Caco-2 (cell line): ENCODE measurements at regions not wholly inside any gene's neighbourhood (a gene's known extent, or its start where the extent isn't known, plus 50 kb on each side); places are given as distances from the start of the nearest gene placed in this dataset.

ENCODE experiments used
- BruUV-seq: library from RNA; stranded (reverse); fragments of 400-500 nt; replicated peaks from 2 replicates; lab custom pipeline; 2021; lab: Mats Ljungman, UMichigan
- CTCF ChIA-PET: fragments of 300-600 bp; sonication (Branson Sonifier 250); formaldehyde crosslinking; loops from one replicate; lab custom pipeline; 2022; ENCODE audit warnings: antibody characterized with exemption; lab: Charles Lee
- POLR2A ChIA-PET: fragments of 300-600 bp; sonication (Branson Sonifier 250); formaldehyde crosslinking; loops from one replicate; lab custom pipeline; 2022; ENCODE audit warnings: antibody characterized with exemption; lab: Charles Lee
- DNase-seq, 2 experiments: peaks; one replicate each; pipeline versions ENCODE4 v3.0.0 to v3.0.0-alpha.2; 2020 to 2022
- H3K27me3 ChIP-seq: replicated peaks from 2 replicates; pipeline ENCODE4 v1.6.0; 2011; ENCODE audit warnings: low read length; ENCODE audit not compliant: control insufficient read depth, insufficient read depth
- H3K36me3 ChIP-seq: 2 replicates; pipeline ENCODE4 v1.5.1; 2011; ENCODE audit warnings: low read length; ENCODE audit not compliant: control insufficient read depth, insufficient read depth
- H3K4me1 ChIP-seq: fragments of 250-450 bp; sonication (Bioruptor Pico); 2 replicates; pipeline ENCODE4 v1.5.1; 2020; ENCODE audit warnings: mild to moderate bottlenecking
- H3K4me3 ChIP-seq: 2 replicates; pipeline ENCODE4 v1.5.1; 2011; ENCODE audit warnings: low read depth, mild to moderate bottlenecking, control low read depth, low read length
- H3K9me3 ChIP-seq: fragments of 250-450 bp; sonication (Bioruptor Pico); 2 replicates; pipeline ENCODE4 v1.5.1; 2020; ENCODE audit warnings: mild to moderate bottlenecking, moderate library complexity
- H3K27ac Mint-ChIP-seq: one replicate; pipeline ENCODE4 v1.8.0; 2022; ENCODE audit warnings: mixed read lengths; ENCODE audit not compliant: unreplicated experiment
- H3K27me3 Mint-ChIP-seq: one replicate; pipeline ENCODE4 v1.8.0; 2022; ENCODE audit warnings: mixed read lengths; ENCODE audit not compliant: insufficient read depth, unreplicated experiment
- H3K36me3 Mint-ChIP-seq: one replicate; pipeline ENCODE4 v1.8.0; 2022; ENCODE audit warnings: mild to moderate bottlenecking, mixed read lengths; ENCODE audit not compliant: insufficient read depth, unreplicated experiment
- H3K4me1 Mint-ChIP-seq: one replicate; pipeline ENCODE4 v1.8.0; 2022; ENCODE audit warnings: low read depth, mixed read lengths; ENCODE audit not compliant: unreplicated experiment
- H3K4me3 Mint-ChIP-seq: one replicate; pipeline ENCODE4 v1.8.0; 2022; ENCODE audit warnings: mild to moderate bottlenecking, moderate library complexity, mixed read lengths; ENCODE audit not compliant: unreplicated experiment
- H3K9me3 Mint-ChIP-seq: one replicate; pipeline ENCODE4 v1.8.0; 2022; ENCODE audit warnings: mixed read lengths; ENCODE audit not compliant: unreplicated experiment
- intact Hi-C: fragments of 100-400 bp; cut with micrococcal nuclease; formaldehyde crosslinking; loops from one replicate; pipeline ENCODE4 v1.10.0; 2022; ENCODE audit not compliant: unreplicated experiment
- TF ChIP-seq, protein P1 (sequence below), 2 experiments: fragments of 200-600 bp in 1 of 2; IDR thresholded peaks; 1 replicate in 1 of 2; 2 replicates in 1 of 2; pipeline versions ENCODE4 v1.5.1 to v1.8.0; 2011 to 2022; ENCODE audit warnings: antibody characterized with exemption in 1 of 2, control low read depth in 1 of 2, inconsistent platforms in 1 of 2, low read depth in 1 of 2, low read length in 1 of 2, mild to moderate bottlenecking in 1 of 2, moderate library complexity in 1 of 2; ENCODE audit not compliant: insufficient read depth in 1 of 2, severe bottlenecking in 1 of 2, unreplicated experiment in 1 of 2

DNA sequence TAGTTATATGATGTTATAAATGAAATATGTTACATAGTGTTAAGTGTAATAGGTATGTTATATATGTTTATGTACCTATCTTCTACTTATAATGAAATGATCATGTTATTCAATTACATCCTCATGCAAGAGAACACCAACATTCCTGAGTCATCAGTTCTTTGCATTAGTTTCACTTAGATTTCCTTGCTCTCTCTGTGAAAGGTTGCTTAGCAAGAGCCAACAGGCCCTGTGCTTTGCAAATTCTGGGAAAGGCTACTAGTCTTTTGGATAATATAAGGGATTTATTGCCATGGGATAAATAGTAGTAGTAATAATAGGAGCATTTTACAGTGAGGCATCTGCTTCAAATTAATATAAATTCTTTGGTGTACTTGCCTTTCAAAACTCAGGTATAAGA is 274.8 kb downstream of the SP3 start:
- ChIA-PET CTCF (no interaction called here), POLR2A (interaction anchor here (0.5 kb wide), 1 partner anchor 314 kb away, joined by 4 read pairs; no protein-coding TSS in a partner anchor)
- Histone ChIP-seq H3K4me3 (no peak overlapping the region), H3K9me3 (no peaks in the 10 kb centered on the region), H3K27me3 (no peaks in the 10 kb centered on the region), H3K4me1 (no peaks in the 10 kb centered on the region), H3K36me3 (no peaks in the 10 kb centered on the region)
- Mint-ChIP-seq H3K36me3 (no peaks in the 10 kb centered on the region), H3K9me3 (no peaks in the 10 kb centered on the region), H3K27ac (no peak overlapping the region), H3K27me3 (no peaks in the 10 kb centered on the region), H3K4me3 (no peak overlapping the region), H3K4me1 (peaks cover 7% of the 10 kb centered on the region)
- BruUV-seq: no TSS peak
- intact Hi-C loops: no loop called here
- DNase-seq: no peak
- TF ChIP-seq, protein P1, sequence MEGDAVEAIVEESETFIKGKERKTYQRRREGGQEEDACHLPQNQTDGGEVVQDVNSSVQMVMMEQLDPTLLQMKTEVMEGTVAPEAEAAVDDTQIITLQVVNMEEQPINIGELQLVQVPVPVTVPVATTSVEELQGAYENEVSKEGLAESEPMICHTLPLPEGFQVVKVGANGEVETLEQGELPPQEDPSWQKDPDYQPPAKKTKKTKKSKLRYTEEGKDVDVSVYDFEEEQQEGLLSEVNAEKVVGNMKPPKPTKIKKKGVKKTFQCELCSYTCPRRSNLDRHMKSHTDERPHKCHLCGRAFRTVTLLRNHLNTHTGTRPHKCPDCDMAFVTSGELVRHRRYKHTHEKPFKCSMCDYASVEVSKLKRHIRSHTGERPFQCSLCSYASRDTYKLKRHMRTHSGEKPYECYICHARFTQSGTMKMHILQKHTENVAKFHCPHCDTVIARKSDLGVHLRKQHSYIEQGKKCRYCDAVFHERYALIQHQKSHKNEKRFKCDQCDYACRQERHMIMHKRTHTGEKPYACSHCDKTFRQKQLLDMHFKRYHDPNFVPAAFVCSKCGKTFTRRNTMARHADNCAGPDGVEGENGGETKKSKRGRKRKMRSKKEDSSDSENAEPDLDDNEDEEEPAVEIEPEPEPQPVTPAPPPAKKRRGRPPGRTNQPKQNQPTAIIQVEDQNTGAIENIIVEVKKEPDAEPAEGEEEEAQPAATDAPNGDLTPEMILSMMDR (IDR thresholded peaks at IDR 0.05; ENCODE audit: insufficient read depth in 1 of 2, low read depth in 1 of 2, low read length in 1 of 2, severe bottlenecking in 1 of 2, unreplicated experiment in 1 of 2): no peak

DNA sequence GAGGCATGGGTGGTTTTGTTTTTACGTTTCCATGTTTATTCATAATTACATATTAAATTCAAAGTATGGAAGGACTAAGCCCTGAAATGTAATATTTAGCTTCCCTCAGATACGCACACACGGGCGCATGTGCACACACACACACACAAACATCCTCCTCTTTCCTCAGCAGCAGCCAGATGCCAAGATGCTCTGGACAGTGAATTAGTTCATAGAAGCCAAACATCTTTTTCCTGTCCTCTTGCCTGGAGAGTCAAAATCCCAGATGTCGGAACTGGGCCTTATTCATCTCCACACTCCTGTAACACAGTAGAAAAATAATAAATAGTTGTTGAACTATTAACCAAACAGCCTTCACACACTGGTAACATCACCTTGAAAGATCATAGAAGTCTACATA is 273.1 kb downstream of the SP3 start:
- no peak for DNase-seq
- H3K9me3 Mint-ChIP-seq: no peaks in the 10 kb centered on the region
- intact Hi-C loops: no loop called here
- Histone ChIP-seq H3K4me3 (no peak overlapping the region), H3K27me3 (no peaks in the 10 kb centered on the region), H3K36me3 (no peaks in the 10 kb centered on the region), H3K4me1 (no peaks in the 10 kb centered on the region), H3K9me3 (no peaks in the 10 kb centered on the region)
- ChIA-PET CTCF (no interaction called here), POLR2A (no interaction called here)
- H3K4me1 Mint-ChIP-seq: peaks cover 7% of the 10 kb centered on the region
- H3K27ac Mint-ChIP-seq: no peak overlapping the region
- H3K4me3 Mint-ChIP-seq: no peak overlapping the region
- no TSS peak for BruUV-seq
- TF ChIP-seq, protein P1 (IDR thresholded peaks at IDR 0.05; ENCODE audit: insufficient read depth in 1 of 2, low read depth in 1 of 2, low read length in 1 of 2, severe bottlenecking in 1 of 2, unreplicated experiment in 1 of 2): no peak
- no peaks in the 10 kb centered on the region for H3K27me3 Mint-ChIP-seq
- H3K36me3 Mint-ChIP-seq: no peaks in the 10 kb centered on the region

DNA sequence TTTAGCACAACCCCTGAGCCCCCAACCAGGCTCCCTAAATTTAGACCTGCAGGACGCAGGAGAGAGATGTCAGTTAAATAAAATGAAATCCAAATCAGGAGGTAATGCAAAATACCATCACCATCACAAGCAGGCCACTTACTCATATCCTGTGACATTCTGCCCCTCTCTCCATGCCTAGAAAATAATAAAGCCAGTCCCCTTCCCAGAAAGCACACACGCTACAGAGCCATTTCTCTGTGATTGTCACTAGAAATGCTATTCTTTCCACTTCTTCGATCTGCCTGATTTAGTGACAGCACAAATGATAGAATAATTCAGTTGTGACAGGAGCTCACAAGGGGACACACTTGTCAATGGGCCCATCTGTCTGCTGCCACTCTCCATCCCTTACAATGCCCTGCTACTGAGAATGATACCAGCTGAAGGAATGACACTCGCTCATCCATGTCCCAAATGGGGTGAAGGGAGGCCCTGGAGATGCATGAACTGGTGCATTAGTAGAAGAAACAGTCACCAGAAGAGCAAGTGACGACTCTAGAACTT is 272.1 kb downstream of the SP3 start:
- no TSS peak for BruUV-seq
- Histone ChIP-seq H3K9me3 (no peaks in the 10 kb centered on the region), H3K4me3 (no peak overlapping the region), H3K27me3 (no peaks in the 10 kb centered on the region), H3K4me1 (no peaks in the 10 kb centered on the region), H3K36me3 (no peaks in the 10 kb centered on the region)
- H3K9me3 Mint-ChIP-seq: no peaks in the 10 kb centered on the region
- TF ChIP-seq, protein P1 (IDR thresholded peaks at IDR 0.05; ENCODE audit: insufficient read depth in 1 of 2, low read depth in 1 of 2, low read length in 1 of 2, severe bottlenecking in 1 of 2, unreplicated experiment in 1 of 2): no peak
- no peak overlapping the region for H3K27ac Mint-ChIP-seq
- CTCF ChIA-PET: no interaction called here
- no peak for DNase-seq
- peaks cover 7% of the 10 kb centered on the region for H3K4me1 Mint-ChIP-seq
- POLR2A ChIA-PET: no interaction called here
- no peaks in the 10 kb centered on the region for H3K36me3 Mint-ChIP-seq
- no peaks in the 10 kb centered on the region for H3K27me3 Mint-ChIP-seq
- intact Hi-C loops: no loop called here
- no peak overlapping the region for H3K4me3 Mint-ChIP-seq
